MM.1S (cell line): ENCODE measurements at regions not wholly inside any gene's neighbourhood (a gene's known extent, or its start where the extent isn't known, plus 50 kb on each side); places are given as distances from the start of the nearest gene placed in this dataset.

Source experiments
- DNase-seq: peaks from one replicate; pipeline ENCODE4 v3.0.0-alpha.2; 2015
- H2AFZ ChIP-seq: fragments of 300-600 bp; sonication (generic); 2 replicates; pipeline ENCODE4 v1.6.0; 2016; ENCODE audit warnings: antibody characterized with exemption, low read length
- H3F3A ChIP-seq: fragments of 300-600 bp; sonication (generic); 2 replicates; pipeline ENCODE4 v1.6.1; 2016; ENCODE audit warnings: mild to moderate bottlenecking, antibody characterized with exemption, low read length, moderate library complexity, mixed read lengths; ENCODE audit not compliant: insufficient read depth
- H3K27ac ChIP-seq: fragments of 300-600 bp; sonication (generic); 2 replicates; pipeline ENCODE4 v1.5.1; 2016; ENCODE audit warnings: mild to moderate bottlenecking, low read length
- H3K27me3 ChIP-seq: fragments of 300-600 bp; sonication (generic); replicated peaks from 2 replicates; pipeline ENCODE4 v1.6.0; 2016; ENCODE audit warnings: low read length; ENCODE audit not compliant: insufficient read depth
- H3K36me3 ChIP-seq: fragments of 300-600 bp; sonication (generic); replicated peaks from 2 replicates; pipeline ENCODE4 v1.6.1; 2016; ENCODE audit warnings: mild to moderate bottlenecking, low read length, mixed read lengths; ENCODE audit not compliant: insufficient read depth
- H3K4me1 ChIP-seq: fragments of 300-600 bp; sonication (generic); 2 replicates; pipeline ENCODE4 v1.6.1; 2016; ENCODE audit warnings: low read length, mixed read lengths
- H3K4me2 ChIP-seq: fragments of 300-600 bp; sonication (generic); 2 replicates; pipeline ENCODE4 v1.6.0; 2016; ENCODE audit warnings: low read depth, low read length
- H3K4me3 ChIP-seq: fragments of 300-600 bp; sonication (generic); 2 replicates; pipeline ENCODE4 v1.5.1; 2016; ENCODE audit warnings: low read length, mixed read lengths
- H3K79me2 ChIP-seq: fragments of 300-600 bp; sonication (generic); 2 replicates; pipeline ENCODE4 v1.6.1; 2016; ENCODE audit warnings: mixed run types, low read length, mixed read lengths
- H3K9ac ChIP-seq: fragments of 300-600 bp; sonication (generic); 2 replicates; pipeline ENCODE4 v1.6.1; 2016; ENCODE audit warnings: low read length, mixed read lengths
- H3K9me2 ChIP-seq: fragments of 300-600 bp; sonication (generic); replicated peaks from 2 replicates; pipeline ENCODE4 v1.6.1; 2016; ENCODE audit warnings: mild to moderate bottlenecking, low read length, mixed read lengths; ENCODE audit not compliant: insufficient read depth
- H3K9me3 ChIP-seq: fragments of 300-600 bp; sonication (generic); replicated peaks from 2 replicates; pipeline ENCODE4 v1.6.1; 2016; ENCODE audit warnings: mild to moderate bottlenecking, low read length, mixed read lengths; ENCODE audit not compliant: insufficient read depth
- H4K20me1 ChIP-seq: fragments of 300-600 bp; sonication (generic); 2 replicates; pipeline ENCODE4 v1.6.1; 2016; ENCODE audit warnings: mild to moderate bottlenecking, low read length, moderate library complexity, mixed read lengths; ENCODE audit not compliant: insufficient read depth
- CTCF ChIP-seq: fragments of 300-600 bp; sonication (generic); IDR thresholded peaks from 2 replicates; pipeline ENCODE4 v1.5.1; 2016; ENCODE audit warnings: antibody characterized with exemption, low read length, mixed read lengths
- EZH2 ChIP-seq: fragments of 300-600 bp; sonication (generic); optimal IDR thresholded peaks from 2 replicates; pipeline ENCODE3; 2017; ENCODE audit warnings: low read depth, mild to moderate bottlenecking, antibody characterized with exemption, low read length, mixed read lengths
- EZH2phosphoT487 ChIP-seq: fragments of 300-600 bp; sonication (generic); IDR thresholded peaks from 2 replicates; pipeline ENCODE4 v1.6.1; 2018; ENCODE audit warnings: antibody characterized with exemption, low read length

GRCh38 chr20:39576771-39577170 lies 614.6 kb downstream of the DHX35 start:
- Histone ChIP-seq H3K36me3 (no peaks in the 10 kb centered on the region), H3K4me2 (no peak overlapping the region), H2AFZ (no peak overlapping the region), H3K4me1 (no peaks in the 10 kb centered on the region), H3K79me2 (no peaks in the 10 kb centered on the region), H3K9me3 (no peaks in the 10 kb centered on the region), H3F3A (no peaks in the 10 kb centered on the region), H3K4me3 (no peak overlapping the region), H3K9me2 (no peaks in the 10 kb centered on the region), H3K27me3 (no peaks in the 10 kb centered on the region), H3K9ac (no peak overlapping the region), H4K20me1 (no peaks in the 10 kb centered on the region), H3K27ac (no peak overlapping the region)
- no peak for TF ChIP-seq EZH2phosphoT487
- no peak for DNase-seq

GRCh38 chr20:39574061-39574460 lies 611.9 kb downstream of the DHX35 start:
- H3K9me2 ChIP-seq = no peaks in the 10 kb centered on the region
- no peak overlapping the region for H3K27ac ChIP-seq
- TF ChIP-seq EZH2 (no peak), EZH2phosphoT487 (no peak), CTCF (no peak)
- no peaks in the 10 kb centered on the region for H3K36me3 ChIP-seq
- no peaks in the 10 kb centered on the region for H3K9me3 ChIP-seq
- H3K27me3 ChIP-seq = no peaks in the 10 kb centered on the region
- H3K4me1 ChIP-seq = no peaks in the 10 kb centered on the region
- H4K20me1 ChIP-seq = no peaks in the 10 kb centered on the region
- no peaks in the 10 kb centered on the region for H3F3A ChIP-seq
- H3K9ac ChIP-seq = no peak overlapping the region
- H2AFZ ChIP-seq = no peak overlapping the region
- no peak overlapping the region for H3K4me2 ChIP-seq
- H3K4me3 ChIP-seq = no peak overlapping the region
- H3K79me2 ChIP-seq = no peaks in the 10 kb centered on the region
- no peak for DNase-seq

- H3K9me3 ChIP-seq = no peaks in the 10 kb centered on the region
- no peaks in the 10 kb centered on the region for H4K20me1 ChIP-seq
- no peaks in the 10 kb centered on the region for H3F3A ChIP-seq
- no peak for DNase-seq
- H3K79me2 ChIP-seq = no peaks in the 10 kb centered on the region
- no peak overlapping the region for H3K9ac ChIP-seq
- no peaks in the 10 kb centered on the region for H3K9me2 ChIP-seq
- H3K4me2 ChIP-seq = no peak overlapping the region
- TF ChIP-seq EZH2 = no peak
- no peak for TF ChIP-seq EZH2phosphoT487
- TF ChIP-seq CTCF = no peak
- no peak overlapping the region for H3K27ac ChIP-seq
- H2AFZ ChIP-seq = no peak overlapping the region
- no peaks in the 10 kb centered on the region for H3K4me1 ChIP-seq
- H3K27me3 ChIP-seq = no peaks in the 10 kb centered on the region
- H3K36me3 ChIP-seq = no peaks in the 10 kb centered on the region
- no peak overlapping the region for H3K4me3 ChIP-seq
Measured at GRCh38 chr20:39571171-39571570, 609.0 kb downstream of the DHX35 start.

- H3K27ac ChIP-seq = no peak overlapping the region
- no peak overlapping the region for H2AFZ ChIP-seq
- TF ChIP-seq EZH2 (no peak), EZH2phosphoT487 (no peak), CTCF (no peak)
- no peak overlapping the region for H3K9ac ChIP-seq
- H3K4me1 ChIP-seq = no peaks in the 10 kb centered on the region
- no peaks in the 10 kb centered on the region for H3F3A ChIP-seq
- peak; percentile 24 for DNase-seq
- H3K79me2 ChIP-seq = no peaks in the 10 kb centered on the region
- H3K9me3 ChIP-seq = no peaks in the 10 kb centered on the region
- H3K27me3 ChIP-seq = no peaks in the 10 kb centered on the region
- no peak overlapping the region for H3K4me3 ChIP-seq
- no peaks in the 10 kb centered on the region for H3K9me2 ChIP-seq
- H4K20me1 ChIP-seq = no peaks in the 10 kb centered on the region
- no peak overlapping the region for H3K4me2 ChIP-seq
- H3K36me3 ChIP-seq = no peaks in the 10 kb centered on the region
Measured at GRCh38 chr20:39568109-39568508, 606.0 kb downstream of the DHX35 start.
